Uterus (tissue), 2 donors: ENCODE measurements at regions not wholly inside any gene's neighbourhood (a gene's known extent, or its start where the extent isn't known, plus 50 kb on each side); places are given as distances from the start of the nearest gene placed in this dataset.

Experiments
- CTCF ChIP-seq, 4 experiments: fragments of 200-600 bp in 2 of 4; fragments of 450-650 bp in 2 of 4; sonication (generic) in 2 of 4; IDR thresholded peaks; one replicate each; pipeline ENCODE4 v1.5.1; 2016 to 2019; ENCODE audit warnings: antibody characterized with exemption in 4 of 4, mild to moderate bottlenecking in 2 of 4, moderate library complexity in 1 of 4
- POLR2A ChIP-seq, 2 donors: fragments of 450-650 bp; IDR thresholded peaks; one replicate each; pipeline ENCODE4 v1.6.1; 2016; ENCODE audit warnings: antibody characterized with exemption in 2 of 2, mild to moderate bottlenecking in 1 of 2, moderate library complexity in 1 of 2

- TF ChIP-seq CTCF (IDR thresholded peaks at IDR 0.05) (no peak), POLR2A (IDR thresholded peaks at IDR 0.05) (no peak)
These were observed 561.1 kb downstream of the KCTD16 start for GRCh38 chr5:144731786-144732185.
